IMR-90 (cell line): ENCODE measurements at regions not wholly inside any gene's neighbourhood (a gene's known extent, or its start where the extent isn't known, plus 50 kb on each side); places are given as distances from the start of the nearest gene placed in this dataset.

Experiments
- ATAC-seq: fragments of 200-7000 bp; cut with Tn5 transposase; 2 replicates; pipeline ENCODE4 v1.9.1; 2020; ENCODE audit warnings: low read depth, mild to moderate bottlenecking, moderate library complexity
- BruUV-seq: library from RNA; stranded (reverse); fragments of 400-500 nt; replicated peaks from 2 replicates; lab custom pipeline; 2021; lab: Mats Ljungman, UMichigan
- CTCF ChIA-PET: fragments of 300-600 bp; formaldehyde crosslinking; extraction: SDS; loops from one replicate; lab custom pipeline; 2021; ENCODE audit warnings: antibody characterized with exemption; lab: Yijun Ruan, JAX
- POLR2A ChIA-PET: fragments of 300-600 bp; sonication (Branson Sonifier 250); formaldehyde crosslinking; loops from one replicate; lab custom pipeline; 2022; ENCODE audit warnings: antibody characterized with exemption; ENCODE audit not compliant: unreplicated experiment; lab: Charles Lee
- DNase-seq: peaks from one replicate; pipeline ENCODE4 v3.0.0; 2013
- H2AFZ ChIP-seq: replicated peaks from 2 replicates; pipeline ENCODE3; 2013; ENCODE audit warnings: low read length, mild to moderate bottlenecking; ENCODE audit not compliant: poor library complexity
- H2AK5ac ChIP-seq: 2 replicates; pipeline ENCODE4 v1.6.1; 2013; ENCODE audit warnings: low read depth, low read length, inconsistent platforms
- H2AK9ac ChIP-seq: replicated peaks from 2 replicates; pipeline ENCODE3; 2013; ENCODE audit warnings: mild to moderate bottlenecking, low read depth, low read length, moderate library complexity; ENCODE audit not compliant: poor library complexity
- H2BK120ac ChIP-seq: 2 replicates; pipeline ENCODE4 v1.6.1; 2013; ENCODE audit warnings: low read depth, low read length, inconsistent platforms
- H2BK15ac ChIP-seq: 3 replicates; pipeline ENCODE4 v1.6.1; 2013; ENCODE audit warnings: low read depth, low read length, inconsistent platforms
- H2BK20ac ChIP-seq: 2 replicates; pipeline ENCODE4 v1.6.1; 2013; ENCODE audit warnings: low read depth, mild to moderate bottlenecking, inconsistent platforms, low read length, moderate library complexity
- H2BK5ac ChIP-seq: 2 replicates; pipeline ENCODE4 v1.6.1; 2013; ENCODE audit warnings: mild to moderate bottlenecking, low read depth, low read length, inconsistent platforms; ENCODE audit not compliant: poor library complexity, severe bottlenecking
- H3K14ac ChIP-seq: replicated peaks from 2 replicates; pipeline ENCODE4 v1.6.1; 2013; ENCODE audit warnings: low read depth, low read length, inconsistent platforms
- H3K18ac ChIP-seq: 2 replicates; pipeline ENCODE4 v1.6.1; 2013; ENCODE audit warnings: low read depth, low read length, control low read depth
- H3K23ac ChIP-seq: 2 replicates; pipeline ENCODE4 v1.6.1; 2013; ENCODE audit warnings: low read depth, low read length, inconsistent platforms
- H3K27ac ChIP-seq: 2 replicates; pipeline ENCODE4 v1.5.1; 2013; ENCODE audit warnings: mild to moderate bottlenecking, control low read depth, low read length; ENCODE audit not compliant: insufficient read depth
- H3K27me3 ChIP-seq: 2 replicates; pipeline ENCODE4 v1.6.1; 2013; ENCODE audit warnings: low read length; ENCODE audit not compliant: control insufficient read depth, insufficient read depth
- H3K36me3 ChIP-seq: 2 replicates; pipeline ENCODE4 v1.6.1; 2013; ENCODE audit warnings: low read length, mixed read lengths; ENCODE audit not compliant: control insufficient read depth, insufficient read depth
- H3K4ac ChIP-seq: 2 replicates; pipeline ENCODE4 v1.6.1; 2013; ENCODE audit warnings: low read depth, low read length, inconsistent platforms
- H3K4me1 ChIP-seq: 2 replicates; pipeline ENCODE4 v1.6.1; 2013; ENCODE audit warnings: low read length, mixed read lengths; ENCODE audit not compliant: control insufficient read depth, insufficient read depth
- H3K4me2 ChIP-seq: 2 replicates; pipeline ENCODE4 v1.6.1; 2013; ENCODE audit warnings: low read depth, mild to moderate bottlenecking, control low read depth, low read length, moderate library complexity
- H3K4me3 ChIP-seq: 2 replicates; pipeline ENCODE4 v1.5.1; 2013; ENCODE audit warnings: low read depth, mild to moderate bottlenecking, control low read depth, low read length, moderate library complexity; ENCODE audit not compliant: insufficient read depth
- H3K56ac ChIP-seq: 2 replicates; pipeline ENCODE4 v1.6.1; 2013; ENCODE audit warnings: low read length, inconsistent platforms; ENCODE audit not compliant: insufficient read depth; ENCODE audit errors: extremely low read depth
- H3K79me1 ChIP-seq, 2 experiments: 2 replicates each; pipeline ENCODE4 v1.6.1; 2013; ENCODE audit warnings: low read length in 2 of 2, inconsistent platforms in 1 of 2, low read depth in 1 of 2
- H3K9ac ChIP-seq: 2 replicates; pipeline ENCODE4 v1.6.1; 2013; ENCODE audit warnings: low read depth, low read length, control low read depth
- H3K9me1 ChIP-seq: 2 replicates; pipeline ENCODE4 v1.6.1; 2013; ENCODE audit warnings: low read length, inconsistent platforms; ENCODE audit not compliant: insufficient read depth
- H3K9me3 ChIP-seq: 2 replicates; pipeline ENCODE4 v1.6.1; 2013; ENCODE audit warnings: low read length; ENCODE audit not compliant: control insufficient read depth, insufficient read depth
- H4K20me1 ChIP-seq: 2 replicates; pipeline ENCODE4 v1.6.1; 2013; ENCODE audit warnings: low read length, inconsistent platforms; ENCODE audit not compliant: insufficient read depth
- H4K5ac ChIP-seq: 2 replicates; pipeline ENCODE4 v1.6.1; 2013; ENCODE audit warnings: mild to moderate bottlenecking, low read depth, low read length, control low read depth
- H4K8ac ChIP-seq, 2 experiments: 2 replicates each; pipeline ENCODE4 v1.6.1; 2013; ENCODE audit warnings: low read depth in 2 of 2, low read length in 2 of 2, control low read depth in 1 of 2, inconsistent platforms in 1 of 2
- H4K91ac ChIP-seq: 2 replicates; pipeline ENCODE4 v1.6.1; 2013; ENCODE audit warnings: low read depth, low read length, inconsistent platforms; ENCODE audit not compliant: insufficient read depth
- BHLHE40 ChIP-seq: fragments of 150-350 bp; IDR thresholded peaks from 2 replicates; pipeline ENCODE4 v1.6.1; 2016; ENCODE audit warnings: mild to moderate bottlenecking, low read depth, low read length
- CEBPB ChIP-seq: IDR thresholded peaks from 2 replicates; pipeline ENCODE4 v1.6.1; 2012; ENCODE audit warnings: low read depth, low read length, improper control_type of control experiment
- MAFK ChIP-seq: IDR thresholded peaks from 2 replicates; pipeline ENCODE4 v1.6.1; 2012; ENCODE audit warnings: low read depth, low read length, improper control_type of control experiment
- MAZ ChIP-seq: IDR thresholded peaks from 2 replicates; pipeline ENCODE4 v1.6.1; 2012; ENCODE audit warnings: low read depth, mild to moderate bottlenecking, low read length, improper control_type of control experiment, moderate library complexity, borderline replicate concordance
- RCOR1 ChIP-seq: IDR thresholded peaks from 2 replicates; pipeline ENCODE4 v1.6.1; 2012; ENCODE audit warnings: mild to moderate bottlenecking, low read length, improper control_type of control experiment; ENCODE audit not compliant: insufficient replicate concordance
- SMC3 ChIP-seq: fragments of 150-350 bp; IDR thresholded peaks from 2 replicates; pipeline ENCODE4 v1.6.1; 2016; ENCODE audit warnings: low read depth, mild to moderate bottlenecking, antibody characterized with exemption, low read length, moderate library complexity
- USF2 ChIP-seq: fragments of 150-350 bp; IDR thresholded peaks from 2 replicates; pipeline ENCODE4 v1.6.1; 2017; ENCODE audit warnings: mild to moderate bottlenecking, antibody characterized with exemption, low read length, low read depth
- WGBS, 2 experiments: methylation state at CpG; one replicate each; pipeline versions ENCODE4 v1.1.5 to v1.1.7; 2013; ENCODE audit warnings: missing lambda C conversion rate in 2 of 2; ENCODE audit not compliant: insufficient read length in 1 of 2; ENCODE audit errors: extremely low coverage in 2 of 2; 5-methylcytosine and 5-hydroxymethylcytosine counted together
- dilution Hi-C: fragments of 300-500 bp; cut with HindIII; formaldehyde crosslinking; loops from one replicate; pipeline ENCODE4 v1.14.3; 2018; ENCODE audit warnings: low sequenced_read_pairs; ENCODE audit not compliant: unreplicated experiment
- in situ Hi-C: fragments of 300-500 bp; cut with MboI; formaldehyde crosslinking; loops from 3 replicates; pipeline ENCODE4 v1.14.3; 2019; ENCODE audit warnings: low sequenced_read_pairs, inconsistent platforms, mixed read lengths
- intact Hi-C: fragments of 100-400 bp; cut with micrococcal nuclease; formaldehyde crosslinking; loops from 2 replicates; pipeline ENCODE4 v1.10.0; 2022

- CTCF ChIA-PET, result interaction anchor here (0.6 to 0.7 kb wide), 2 partner anchors 40 to 230 kb away, joined by 3 to 5 read pairs; no protein-coding TSS in a partner anchor
- H4K8ac ChIP-seq, result no peak overlapping the region
- H3K23ac ChIP-seq, result no peak overlapping the region
- H2BK20ac ChIP-seq, result no peak overlapping the region
- H3K4me2 ChIP-seq, result no peak overlapping the region
- no peak for ATAC-seq
- in situ Hi-C loops (no loop called here), intact Hi-C loops (no loop called here), dilution Hi-C loops (no loop called here)
- no peak overlapping the region for H4K91ac ChIP-seq
- no peak overlapping the region for H3K9ac ChIP-seq
- no peak overlapping the region for H2BK120ac ChIP-seq
- BruUV-seq, result no TSS peak
- no peaks in the 10 kb centered on the region for H3K79me1 ChIP-seq
- no peak overlapping the region for H3K56ac ChIP-seq
- no peak overlapping the region for H2AFZ ChIP-seq
- H3K27me3 ChIP-seq, result no peaks in the 10 kb centered on the region
- no peak overlapping the region for H2BK5ac ChIP-seq
- no peak overlapping the region for H3K4me3 ChIP-seq
- POLR2A ChIA-PET, result no interaction called here
- no peak for DNase-seq
- H4K20me1 ChIP-seq, result no peaks in the 10 kb centered on the region
- no peak overlapping the region for H3K18ac ChIP-seq
- no peak overlapping the region for H3K4ac ChIP-seq
- no peak overlapping the region for H3K27ac ChIP-seq
- no peaks in the 10 kb centered on the region for H3K9me1 ChIP-seq
- no peak overlapping the region for H2AK9ac ChIP-seq
- no peak overlapping the region for H2AK5ac ChIP-seq
- no peaks in the 10 kb centered on the region for H3K36me3 ChIP-seq
- H4K5ac ChIP-seq, result no peak overlapping the region
- no peaks in the 10 kb centered on the region for H3K4me1 ChIP-seq
- H2BK15ac ChIP-seq, result no peak overlapping the region
- no peak overlapping the region for H3K14ac ChIP-seq
- no peaks in the 10 kb centered on the region for H3K9me3 ChIP-seq
- WGBS, 2 experiments, result 17% methylated on average over 1 of the region's 14 CpGs; no CpG with 5 or more reads in 1 of the 2 experiments
- TF ChIP-seq USF2, result no peak
- no peak for TF ChIP-seq RCOR1
- no peak for TF ChIP-seq BHLHE40
- no peak for TF ChIP-seq MAZ
- no peak for TF ChIP-seq SMC3
- 0 out of 2 replicates have a peak, but pooled peaks have one; percentile 17 for TF ChIP-seq CEBPB
- no peak for TF ChIP-seq MAFK
These were observed 150.9 kb upstream of the POU3F1 start for GRCh38 chr1:38197312-38198061.
